Inflammatory macrophage (primary cell): ENCODE measurements at regions not wholly inside any gene's neighbourhood (a gene's known extent, or its start where the extent isn't known, plus 50 kb on each side); places are given as distances from the start of the nearest gene placed in this dataset.
A peak's percentile ranks its signal among the peaks of the same experiment; 100 is the strongest.

Experiments used
- DNase-seq, 2 donors: peaks; one replicate each; pipeline ENCODE4 v3.0.0-alpha.2; 2020 to 2022

DNA sequence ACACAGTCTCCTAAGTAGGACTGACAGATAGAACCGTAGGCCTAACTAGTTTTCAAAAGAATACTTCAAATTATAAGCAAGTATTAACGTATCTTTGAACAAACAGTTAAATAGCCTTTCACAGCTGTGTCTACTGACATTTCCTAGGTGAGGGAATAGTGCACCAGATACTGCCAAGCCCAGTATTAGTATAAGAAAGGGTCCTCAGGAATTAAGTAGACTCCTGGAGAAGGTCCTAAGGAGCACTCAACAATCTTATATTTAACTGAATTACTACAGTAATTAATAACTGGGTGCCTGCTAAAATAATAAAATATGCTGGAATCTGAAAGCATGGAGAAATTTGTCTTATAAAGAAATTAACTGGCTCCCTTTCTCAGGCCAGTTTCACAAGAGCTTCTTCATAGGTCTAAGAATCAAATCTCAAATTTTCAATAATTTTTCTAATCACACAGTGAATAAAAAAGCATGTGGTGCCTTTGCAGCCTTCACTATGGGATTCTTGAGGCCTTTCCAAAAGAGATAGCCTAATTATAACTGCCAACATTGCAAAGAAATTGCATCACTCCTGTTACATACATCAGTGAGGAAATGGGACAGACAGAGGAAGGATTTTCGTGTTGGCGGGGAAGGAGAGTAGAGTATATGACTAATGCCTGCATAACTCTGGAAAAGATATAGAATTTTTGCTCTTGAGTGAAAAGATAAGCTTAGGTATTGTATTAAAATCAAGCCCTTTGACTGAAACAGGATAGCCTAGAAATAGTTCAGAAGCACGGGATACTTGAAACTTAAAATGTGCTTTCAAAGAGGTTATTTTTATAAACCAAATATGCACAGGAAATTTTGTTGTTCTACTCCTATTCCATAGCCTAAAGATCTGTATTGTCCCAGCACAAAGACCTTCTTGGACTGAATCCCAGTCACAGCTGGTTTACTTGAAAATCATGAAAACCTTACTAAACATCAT lies 228.6 kb upstream of the STK17B start:
- peak; percentile 78 to 82 for DNase-seq

DNA sequence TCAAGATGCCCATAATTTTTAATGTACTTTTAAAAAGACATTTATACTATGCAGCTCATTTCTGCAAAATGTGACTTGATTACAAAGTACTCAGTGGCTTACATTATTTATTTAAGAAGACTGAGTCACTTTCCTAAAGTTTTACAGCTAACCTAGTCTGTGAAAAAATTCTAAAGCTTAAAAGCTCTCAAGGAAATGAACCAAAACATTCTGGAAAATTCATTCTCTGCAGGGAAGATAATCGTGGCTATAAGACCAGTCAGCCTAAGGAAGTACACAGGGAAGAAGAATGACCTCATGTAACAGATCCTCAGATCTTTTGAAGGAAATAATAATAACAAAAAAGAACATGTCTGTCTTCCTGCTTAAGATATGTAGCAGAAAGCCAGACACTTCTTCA lies 232.1 kb upstream of the STK17B start:
- DNase-seq: no peak

DNA sequence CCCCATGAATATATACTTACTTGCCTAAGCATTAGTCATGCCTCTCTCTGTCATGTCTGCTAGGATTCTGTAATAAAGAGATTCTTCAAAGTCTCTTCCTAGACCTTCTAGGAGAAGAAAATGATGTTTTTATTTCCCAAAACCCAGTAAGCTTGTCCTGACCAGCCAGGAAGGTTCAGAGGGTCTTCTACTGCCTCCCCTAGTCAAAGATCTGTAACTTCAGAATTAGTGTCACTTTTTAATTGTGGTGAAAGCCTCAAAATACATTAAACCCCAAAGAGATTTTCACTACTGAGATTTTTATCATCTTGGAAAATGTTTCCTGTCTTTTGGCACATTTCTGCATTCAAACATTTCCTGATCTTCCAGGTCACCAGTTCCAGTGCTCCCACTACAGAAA lies 232.9 kb upstream of the STK17B start:
- no peak for DNase-seq

DNA sequence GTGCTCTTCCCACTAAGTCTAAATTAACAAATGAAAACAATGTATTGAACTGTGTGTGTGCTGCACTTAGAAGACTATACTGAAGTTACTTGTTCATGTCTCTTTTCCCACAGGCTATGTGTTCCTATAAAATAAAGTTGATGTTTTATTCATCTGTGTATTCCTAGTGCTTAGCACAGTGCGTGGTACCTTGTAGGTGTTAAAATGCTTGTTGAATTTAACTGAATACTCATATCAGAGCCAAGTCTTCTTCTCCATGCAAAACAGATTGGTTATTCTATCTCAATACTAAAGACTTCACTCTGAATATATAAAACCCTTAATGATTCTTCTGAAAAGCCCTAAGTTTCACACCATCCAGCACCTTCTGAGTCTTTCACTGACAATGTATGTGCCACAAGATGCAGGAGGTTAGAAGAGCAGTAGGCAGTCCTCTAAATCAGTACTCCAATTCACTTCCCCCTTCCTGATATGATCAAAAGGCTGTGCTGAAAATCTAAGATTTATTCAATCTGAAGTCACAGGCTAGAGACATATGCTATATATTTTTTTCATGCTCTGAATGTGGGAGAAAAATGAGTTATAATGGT lies 231.7 kb upstream of the CCDC150 start:
- DNase-seq: no peak

DNA sequence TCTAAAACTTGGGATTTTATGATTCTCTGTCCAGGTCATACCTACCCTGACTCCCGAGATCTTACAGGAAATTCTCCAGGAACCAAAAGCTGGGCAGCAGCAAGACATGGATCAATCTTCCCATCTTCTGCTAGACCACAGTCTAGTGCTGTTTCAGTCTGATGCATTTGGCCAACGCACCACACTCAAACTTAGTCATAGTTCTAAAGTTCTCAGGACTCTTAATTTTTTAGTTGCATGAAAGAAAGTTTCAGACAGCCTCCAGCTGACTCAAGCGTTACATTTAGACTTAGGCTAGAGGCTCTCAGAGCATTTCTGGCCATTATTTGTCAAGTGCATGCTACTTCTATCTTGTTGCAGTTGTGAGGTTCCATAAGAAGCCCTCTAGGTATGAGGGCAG lies 230.1 kb upstream of the CCDC150 start:
- DNase-seq: no peak

DNA sequence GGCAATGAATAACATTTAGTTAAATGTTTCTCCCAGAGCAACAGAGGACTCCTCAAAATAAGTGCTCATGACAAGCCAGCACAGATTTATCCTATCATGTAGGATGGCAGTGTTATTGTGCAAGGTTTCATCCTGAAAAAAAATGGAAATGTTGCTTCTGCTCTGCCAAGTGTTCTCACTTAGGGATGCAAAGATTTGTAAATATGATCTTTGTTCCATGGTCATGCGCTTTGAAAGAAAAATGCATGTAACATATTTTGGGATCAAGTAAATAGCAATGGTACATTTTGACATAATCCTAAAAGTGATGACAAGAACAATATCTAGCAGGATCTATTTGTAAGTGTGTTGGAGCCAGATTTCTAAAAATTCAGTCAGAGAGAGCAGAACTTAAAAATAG lies 229.5 kb upstream of the CCDC150 start:
- no peak for DNase-seq

DNA sequence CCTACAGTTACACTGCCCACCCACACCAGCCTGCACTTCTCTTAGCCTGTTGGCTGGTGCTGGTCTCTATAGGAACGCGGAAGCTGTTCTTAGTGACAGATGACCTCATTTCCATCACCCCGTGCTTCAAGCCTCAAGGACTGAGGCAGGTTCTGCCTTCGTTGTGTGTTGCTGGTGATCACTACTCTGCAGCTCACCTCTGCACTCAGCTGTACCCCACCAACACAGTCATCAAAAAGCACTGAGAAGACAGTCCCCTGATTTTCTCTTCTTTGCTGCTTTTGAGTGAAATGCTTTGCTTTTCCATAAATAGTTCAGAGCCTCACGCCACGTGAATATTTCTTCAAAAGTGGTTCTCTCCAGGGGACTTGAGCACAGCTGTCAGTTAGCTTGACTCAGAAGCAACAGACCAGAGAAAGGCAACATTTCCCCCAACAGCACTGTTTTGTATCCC lies 225.7 kb upstream of the CCDC150 start:
- peak; percentile 27 to 61 for DNase-seq

DNA sequence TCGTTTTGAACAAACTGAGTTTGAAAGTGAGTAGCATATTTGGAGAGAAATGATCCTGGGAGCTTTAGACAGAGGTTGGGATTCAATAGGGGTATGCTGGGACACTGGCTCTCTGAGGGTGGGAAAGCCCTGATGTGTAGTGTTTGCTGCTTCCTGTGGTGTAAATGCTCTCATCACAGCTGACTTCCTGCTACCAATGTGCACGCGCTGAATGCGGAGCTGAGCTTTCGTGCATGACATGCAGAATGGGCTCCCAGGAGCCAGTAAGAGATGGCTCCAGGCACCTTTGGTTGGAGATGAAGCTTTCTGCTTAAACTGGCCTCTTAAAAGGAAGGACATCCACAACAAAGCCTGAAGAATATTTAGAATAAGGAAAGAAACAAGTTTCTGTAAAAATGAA lies 224.1 kb upstream of the CCDC150 start:
- DNase-seq: no peak

DNA sequence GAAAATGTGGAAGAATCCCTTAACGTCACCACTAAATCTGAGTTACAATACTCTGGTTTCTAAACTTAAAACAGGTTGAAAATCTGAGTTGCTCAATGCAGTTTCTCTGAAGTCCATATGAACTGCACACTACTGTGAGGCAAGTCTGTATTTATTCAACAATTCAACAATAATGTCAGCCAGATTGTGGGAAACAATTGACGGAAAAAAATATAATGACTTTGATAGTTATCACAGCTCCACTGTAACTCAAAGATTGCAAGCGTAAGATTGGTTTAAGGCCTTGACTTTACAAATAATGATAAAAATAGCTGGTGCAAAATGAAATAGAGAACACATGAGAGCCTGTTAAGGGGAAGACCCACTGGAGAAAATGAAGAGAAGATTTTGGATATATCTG lies 219.4 kb upstream of the CCDC150 start:
- no peak for DNase-seq

DNA sequence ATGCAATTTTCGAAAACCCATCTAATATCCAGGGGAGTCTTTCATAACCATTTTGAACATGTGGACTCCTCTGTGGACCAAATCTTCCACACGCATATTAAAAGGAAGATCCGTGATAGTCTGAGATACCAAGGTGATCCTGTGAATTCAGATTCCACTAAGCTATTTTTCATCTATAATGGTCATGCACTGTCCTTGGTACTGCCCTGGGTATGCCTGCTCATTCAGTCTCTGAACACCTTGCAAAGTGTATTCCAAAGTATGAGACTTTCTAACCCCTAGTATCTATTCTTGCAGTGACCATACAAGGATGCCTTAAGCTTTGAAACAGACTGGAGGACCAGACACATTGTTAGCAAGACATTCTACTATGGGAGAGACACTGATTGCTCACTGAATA lies 217.6 kb upstream of the CCDC150 start:
- DNase-seq: no peak

DNA sequence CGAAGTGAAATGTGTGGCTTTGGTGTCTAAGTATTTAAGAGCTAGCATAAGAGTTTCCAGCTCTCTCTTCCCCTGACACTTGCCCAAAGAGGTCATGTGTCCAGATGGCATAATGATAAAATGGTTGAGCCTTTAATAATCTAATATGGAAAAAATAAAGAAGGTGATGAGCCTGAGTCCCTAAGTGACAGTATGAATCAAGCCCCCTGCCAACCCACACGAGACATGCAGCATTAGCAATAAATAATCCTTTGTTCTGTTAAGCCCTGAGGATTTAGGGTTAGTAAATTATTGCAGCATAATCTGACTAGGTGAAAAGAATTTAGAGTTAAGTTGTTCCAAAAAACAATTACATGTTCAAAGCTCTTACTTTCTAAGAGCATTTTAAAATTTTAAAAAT lies 217.2 kb upstream of the CCDC150 start:
- no peak for DNase-seq

DNA sequence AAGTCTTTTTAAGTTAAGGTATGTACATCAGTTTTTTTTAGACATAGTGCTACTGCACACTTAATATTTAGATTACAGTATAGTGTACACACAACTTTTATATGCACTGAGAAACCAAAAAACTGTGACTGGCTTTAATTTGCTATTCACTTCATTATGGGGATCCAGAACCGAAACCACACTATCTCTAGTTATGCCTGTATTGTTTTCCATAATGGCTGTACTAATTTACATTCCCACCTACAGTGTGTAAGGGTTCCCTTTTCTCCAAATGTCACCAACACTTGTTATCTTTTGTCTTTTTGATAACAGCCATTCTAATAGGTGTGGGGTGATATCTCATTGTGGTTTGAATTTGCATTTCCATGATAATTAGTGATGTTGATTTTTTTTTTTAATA lies 213.4 kb upstream of the CCDC150 start:
- DNase-seq: no peak

DNA sequence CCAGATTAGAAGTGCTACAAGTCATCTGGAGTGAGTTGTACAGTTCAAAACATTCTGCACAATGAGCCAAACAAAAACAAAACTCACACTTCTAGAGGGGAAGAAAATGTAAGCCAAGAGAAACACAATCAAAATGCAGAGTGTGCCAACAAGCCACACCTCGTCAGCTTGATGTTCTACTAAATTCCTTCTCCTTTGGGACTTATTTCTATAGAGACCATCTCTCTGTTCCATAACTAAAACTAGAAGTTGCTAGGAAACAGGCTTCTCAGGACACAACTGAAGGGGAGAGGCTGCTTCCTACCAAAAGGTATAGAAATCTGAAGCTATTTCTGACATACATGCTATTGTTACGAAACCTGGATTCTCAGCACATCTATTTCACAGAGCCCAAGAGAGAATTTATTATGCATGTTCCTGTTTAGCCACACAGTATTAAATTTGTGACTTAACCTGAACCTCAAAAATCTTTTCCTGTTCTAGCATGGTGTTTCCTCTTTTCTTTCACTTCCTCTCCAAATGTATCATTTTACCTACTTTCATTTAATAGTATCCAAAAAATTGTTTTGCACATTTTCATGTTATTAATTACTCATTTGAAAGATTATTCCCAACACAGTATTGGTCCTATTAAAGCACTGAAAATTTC lies 211.4 kb upstream of the CCDC150 start:
- peak in 1 of 2 donors; percentile 6 for DNase-seq

DNA sequence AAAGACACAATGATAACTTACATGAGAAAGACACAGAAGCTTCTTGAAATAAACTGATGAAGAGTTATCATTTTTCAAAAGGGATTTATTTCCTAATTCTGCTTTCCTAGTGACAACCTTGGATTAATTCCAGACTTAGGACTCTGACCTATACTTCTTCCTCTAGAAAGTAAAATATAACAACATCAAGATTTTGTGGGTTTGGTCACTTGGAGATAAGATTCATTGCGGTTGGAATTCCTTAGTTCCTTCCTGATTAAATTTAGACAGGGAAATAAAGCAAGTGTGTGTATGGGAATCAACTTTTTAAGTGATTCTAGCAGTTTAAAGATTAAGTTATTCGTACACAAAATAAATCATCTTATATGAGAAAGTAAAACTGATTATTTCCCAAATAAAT lies 208.4 kb upstream of the CCDC150 start:
- no peak for DNase-seq

DNA sequence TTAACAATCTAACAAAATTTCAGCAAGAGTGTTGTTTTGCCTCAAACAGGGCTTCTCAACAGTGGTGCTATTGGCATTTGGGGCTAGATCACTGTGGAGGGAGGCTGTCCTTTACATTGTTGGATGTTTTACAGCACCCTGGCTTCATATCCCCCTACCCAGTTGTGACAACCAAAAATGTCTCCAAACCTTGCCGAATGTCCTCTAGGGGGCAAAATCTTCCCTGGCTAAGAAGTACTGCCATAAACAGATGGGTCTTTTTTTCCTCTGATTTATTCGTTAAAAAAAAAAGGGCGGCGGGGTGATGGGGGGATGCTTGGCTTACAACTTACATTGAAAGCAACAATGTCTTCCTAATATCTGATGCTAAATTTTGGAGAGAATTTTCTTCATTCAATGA lies 207.6 kb upstream of the CCDC150 start:
- no peak for DNase-seq

DNA sequence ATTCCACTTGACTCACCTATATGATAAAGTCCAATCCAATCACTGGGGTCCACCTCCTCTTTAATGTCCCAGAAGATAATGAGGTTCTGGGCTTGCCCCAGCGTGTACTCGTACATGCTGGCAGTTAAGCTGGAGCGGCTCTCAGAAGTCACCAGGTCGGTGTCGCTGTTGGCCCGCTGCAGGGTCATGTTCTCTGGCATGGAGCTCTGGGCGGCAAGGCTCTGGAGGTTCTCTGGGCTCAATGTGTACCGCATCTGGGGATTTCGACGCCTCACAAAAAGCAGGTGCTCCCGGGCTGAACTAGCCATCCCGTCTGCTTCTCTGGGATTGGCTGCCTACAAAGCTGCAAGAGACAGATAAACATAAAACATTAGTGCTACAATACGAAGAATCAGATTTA lies 206.4 kb upstream of the CCDC150 start:
- DNase-seq: no peak

DNA sequence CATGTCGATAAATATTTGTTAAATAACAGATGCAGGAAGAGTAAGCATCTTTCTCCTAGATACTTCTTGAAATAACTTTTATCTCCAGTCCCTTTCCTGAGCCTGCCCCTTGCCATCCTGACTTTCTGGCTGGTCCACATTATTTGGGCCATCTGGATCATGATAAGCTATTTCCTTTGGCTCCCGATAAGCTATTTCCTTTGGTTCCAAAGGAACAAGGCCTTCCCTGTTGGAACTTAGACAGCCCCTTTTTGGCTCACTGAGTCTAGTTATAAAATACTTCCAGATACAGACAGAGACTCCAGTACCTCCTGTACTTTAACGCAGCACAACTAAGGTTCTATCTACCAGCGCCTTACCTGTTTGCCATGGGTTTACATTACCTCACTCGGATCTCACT lies 205.3 kb upstream of the CCDC150 start:
- no peak for DNase-seq

DNA sequence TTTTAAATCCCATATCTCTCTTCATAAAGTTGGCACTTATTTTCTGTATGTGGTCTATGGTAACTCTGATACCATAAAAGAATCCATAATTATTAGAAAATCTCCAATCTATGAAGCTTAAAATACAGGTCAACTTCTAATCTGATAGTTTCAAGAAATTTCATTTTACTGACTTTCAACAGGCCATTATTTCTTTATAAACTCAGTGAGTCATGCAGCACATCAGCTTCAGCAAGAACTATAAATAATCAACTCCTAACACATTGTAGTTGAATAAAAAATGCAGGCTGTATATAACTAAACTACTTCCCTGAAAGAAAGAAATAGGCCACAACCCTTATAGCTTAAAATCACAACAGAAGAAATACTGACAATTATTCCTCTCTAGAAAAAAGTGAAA lies 204.3 kb upstream of the CCDC150 start:
- DNase-seq: no peak

DNA sequence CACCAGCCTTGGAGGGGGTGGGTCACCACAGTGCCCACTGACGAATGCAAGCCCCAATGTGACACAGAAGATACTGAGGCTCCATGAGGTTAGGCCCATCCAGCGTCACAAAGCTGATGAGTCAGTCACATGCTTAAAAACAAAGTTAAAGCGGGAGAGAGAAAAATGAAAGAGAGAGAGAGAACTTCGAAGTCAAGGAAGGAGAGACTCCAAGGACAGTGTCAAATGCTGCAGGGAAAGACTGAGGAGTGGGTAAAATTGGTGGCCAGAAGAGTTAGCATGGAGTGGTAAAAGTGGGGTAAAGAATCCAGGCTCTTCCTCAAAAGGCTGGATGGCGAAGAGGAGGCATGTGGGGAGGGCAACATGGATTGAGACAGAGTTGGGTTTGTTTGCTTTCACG lies 201.9 kb upstream of the CCDC150 start:
- no peak for DNase-seq

DNA sequence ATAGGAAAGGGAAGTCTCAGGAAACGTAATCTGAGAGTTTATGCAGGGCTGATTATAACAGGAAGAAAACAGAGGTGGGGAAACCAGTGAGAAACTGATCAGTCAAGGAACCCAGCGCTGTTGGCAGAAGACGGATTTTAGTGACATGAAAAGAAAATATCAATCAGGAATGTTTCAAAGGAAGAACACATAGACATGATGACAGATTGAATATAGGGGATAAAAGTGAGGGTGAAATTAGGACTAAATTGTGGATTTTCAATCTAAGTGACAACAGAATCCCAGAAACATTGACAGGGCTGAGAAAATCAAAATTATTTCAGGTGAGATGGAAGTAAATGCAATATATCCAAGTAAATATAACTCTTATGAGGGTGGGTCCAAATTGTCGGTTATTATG lies 199.8 kb upstream of the CCDC150 start:
- DNase-seq: no peak

DNA sequence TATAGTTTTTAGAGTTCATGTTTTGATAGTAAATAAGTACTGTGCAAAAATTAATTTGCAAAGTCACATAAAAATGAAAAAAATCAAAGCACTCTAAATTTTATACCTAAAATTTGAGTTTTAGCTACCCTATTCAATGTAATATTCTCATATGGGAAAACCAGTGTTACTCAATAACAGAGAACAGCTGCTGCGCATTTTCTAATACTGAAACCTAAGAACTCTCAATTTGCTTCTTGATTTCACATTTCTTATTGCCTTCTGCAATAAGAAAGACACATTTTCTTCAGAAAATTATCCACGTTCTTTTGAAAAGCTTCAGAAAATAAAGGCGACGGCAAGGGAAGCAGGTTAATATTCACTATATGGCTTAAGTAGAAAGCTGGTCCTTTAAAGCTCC lies 199.1 kb upstream of the CCDC150 start:
- DNase-seq: no peak

DNA sequence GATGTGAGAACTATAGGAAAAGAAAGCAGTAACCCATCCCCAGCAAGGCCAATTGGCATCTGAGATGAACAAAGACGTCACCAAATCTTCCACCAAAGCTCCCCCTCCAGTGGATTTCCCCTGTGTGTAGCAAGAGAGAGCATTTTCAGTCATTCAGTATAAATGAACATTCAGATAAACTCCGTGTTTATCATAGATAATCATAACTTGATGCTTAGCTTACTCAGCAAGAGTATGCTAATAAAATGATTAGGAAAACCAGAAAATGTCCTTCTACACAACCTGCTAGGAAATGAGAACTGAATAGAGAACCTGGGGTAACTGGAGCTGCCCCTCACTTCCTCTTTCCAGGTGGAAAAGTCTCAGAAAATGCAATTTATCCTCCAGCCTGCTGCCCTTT lies 198.0 kb upstream of the CCDC150 start:
- DNase-seq: no peak

DNA sequence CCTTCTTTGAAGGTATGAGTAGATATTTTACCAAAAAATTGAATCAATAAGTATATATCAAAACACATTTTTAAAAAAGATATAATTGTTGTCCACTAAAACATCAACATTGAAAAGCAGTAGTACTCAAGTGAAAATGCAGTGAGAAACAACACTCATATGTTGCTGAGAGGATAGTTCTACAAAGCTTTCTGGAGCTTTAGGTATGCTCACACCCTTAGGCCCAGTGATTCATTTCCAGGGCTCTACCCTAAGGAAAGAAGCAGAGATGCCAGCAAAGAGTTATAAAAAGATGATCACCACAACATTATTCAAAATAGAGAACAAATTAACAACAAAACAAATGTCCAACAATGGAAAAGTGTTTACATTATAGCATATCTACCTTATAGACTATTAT lies 197.3 kb upstream of the CCDC150 start:
- no peak for DNase-seq

DNA sequence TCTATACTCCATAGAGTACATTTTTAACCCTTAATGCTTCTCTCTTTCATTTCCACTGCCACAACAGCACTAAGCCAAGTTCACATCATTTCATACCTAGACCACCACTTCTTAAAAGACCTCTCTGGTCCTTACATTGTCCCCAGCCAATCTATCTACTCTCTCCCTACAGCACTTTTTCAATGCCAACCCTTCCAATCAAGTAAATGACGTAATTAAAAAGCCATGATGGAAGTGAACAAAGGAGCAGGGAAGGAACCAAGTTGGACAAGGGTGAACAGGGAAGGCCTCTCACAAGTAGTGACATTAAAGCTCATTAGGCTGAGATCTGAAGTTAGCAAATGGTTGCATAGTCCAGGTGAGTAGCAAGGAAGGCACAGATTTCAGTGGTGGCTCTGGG lies 195.1 kb upstream of the CCDC150 start:
- DNase-seq: no peak
